DND-41 (cell line): ENCODE measurements at regions not wholly inside any gene's neighbourhood (a gene's known extent, or its start where the extent isn't known, plus 50 kb on each side); places are given as distances from the start of the nearest gene placed in this dataset.

Experiments used
- ATAC-seq: fragments of 200-7000 bp; cut with Tn5 transposase; 3 replicates; pipeline ENCODE4 v1.9.1; 2021; ENCODE audit warnings: low read depth; ENCODE audit not compliant: insufficient read depth
- DNase-seq: peaks from one replicate; pipeline ENCODE4 v3.0.0-alpha.2; 2020
- H2AFZ ChIP-seq: 2 replicates; pipeline ENCODE4 v1.6.0; 2012; ENCODE audit warnings: low read depth, low read length
- H3K27ac ChIP-seq: 2 replicates; pipeline ENCODE4 v1.5.1; 2012; ENCODE audit warnings: low read length, inconsistent platforms
- H3K27me3 ChIP-seq: fragments of 200-600 bp; sonication (generic); 2 replicates; pipeline ENCODE4 v1.6.0; 2012; ENCODE audit warnings: low read length, mild to moderate bottlenecking, inconsistent platforms; ENCODE audit not compliant: insufficient read depth, poor library complexity
- H3K36me3 ChIP-seq: 2 replicates; pipeline ENCODE4 v1.5.1; 2012; ENCODE audit warnings: low read length, inconsistent platforms; ENCODE audit not compliant: insufficient read depth
- H3K4me1 ChIP-seq: 2 replicates; pipeline ENCODE4 v1.5.1; 2012; ENCODE audit warnings: mild to moderate bottlenecking, low read length; ENCODE audit not compliant: insufficient read depth
- H3K4me2 ChIP-seq: 2 replicates; pipeline ENCODE4 v1.6.0; 2012; ENCODE audit warnings: mild to moderate bottlenecking, moderate library complexity, low read length, inconsistent platforms; ENCODE audit not compliant: insufficient read depth
- H3K4me3 ChIP-seq, 2 experiments: fragments of 200-600 bp in 1 of 2; shearing (Covaris generic) in 1 of 2; 2 replicates each; pipeline ENCODE4 v1.5.1; 2012 to 2016; ENCODE audit warnings: inconsistent platforms in 2 of 2, low read length in 2 of 2, mild to moderate bottlenecking in 2 of 2, low read depth in 1 of 2, moderate library complexity in 1 of 2
- H3K79me2 ChIP-seq: 2 replicates; pipeline ENCODE4 v1.6.0; 2012; ENCODE audit warnings: low read length, inconsistent platforms; ENCODE audit not compliant: insufficient read depth
- H3K9ac ChIP-seq: 2 replicates; pipeline ENCODE4 v1.6.0; 2012; ENCODE audit warnings: low read depth, mild to moderate bottlenecking, inconsistent platforms, low read length, moderate library complexity
- H3K9me3 ChIP-seq: 2 replicates; pipeline ENCODE4 v1.5.1; 2012; ENCODE audit warnings: low read length, moderate library complexity, mild to moderate bottlenecking, inconsistent platforms; ENCODE audit not compliant: insufficient read depth, severe bottlenecking
- H4K20me1 ChIP-seq: 2 replicates; pipeline ENCODE4 v1.6.0; 2012; ENCODE audit warnings: low read length; ENCODE audit not compliant: insufficient read depth
- EZH2 ChIP-seq: IDR thresholded peaks from 3 replicates; pipeline ENCODE4 v1.6.1; 2012; ENCODE audit warnings: borderline replicate concordance, low read depth, mild to moderate bottlenecking, moderate library complexity, low read length, inconsistent platforms; ENCODE audit not compliant: severe bottlenecking
- TF ChIP-seq, protein P1 (sequence below): IDR thresholded peaks from 2 replicates; pipeline ENCODE4 v1.5.1; 2012; ENCODE audit warnings: borderline replicate concordance, low read length, moderate library complexity, mild to moderate bottlenecking; ENCODE audit not compliant: poor library complexity, severe bottlenecking; ENCODE audit errors: extremely low read depth

DNA sequence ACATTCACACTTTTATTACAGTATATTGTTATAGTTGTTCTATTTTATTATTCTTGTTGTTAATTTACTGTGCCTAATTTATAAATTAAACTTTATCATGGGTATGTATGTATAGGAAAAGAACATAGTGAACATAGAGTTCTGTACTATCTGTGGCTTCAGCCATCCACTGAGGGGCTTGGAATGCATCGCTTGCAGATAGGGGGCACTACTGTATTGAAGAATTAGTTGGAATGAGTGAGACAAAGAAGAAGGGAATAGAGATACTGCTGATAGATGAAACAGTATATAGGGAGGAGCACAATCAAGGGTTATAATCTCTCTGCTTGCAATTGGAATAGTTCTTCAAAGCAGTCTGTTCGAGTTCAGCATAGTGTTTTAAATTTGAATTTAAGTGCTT, 432.2 kb downstream of the RAB38 start:
- Histone ChIP-seq H3K4me2 (no peak overlapping the region), H3K36me3 (no peaks in the 10 kb centered on the region), H2AFZ (no peak overlapping the region), H3K27ac (no peak overlapping the region), H4K20me1 (no peaks in the 10 kb centered on the region), H3K79me2 (no peaks in the 10 kb centered on the region), H3K4me1 (no peaks in the 10 kb centered on the region), H3K9ac (no peak overlapping the region), H3K9me3 (no peaks in the 10 kb centered on the region), H3K27me3 (no peaks in the 10 kb centered on the region), H3K4me3 (no peak overlapping the region)
- 0 out of 3 replicates have a peak, but pooled peaks have one; percentile 49 for ATAC-seq
- TF ChIP-seq, protein P1, sequence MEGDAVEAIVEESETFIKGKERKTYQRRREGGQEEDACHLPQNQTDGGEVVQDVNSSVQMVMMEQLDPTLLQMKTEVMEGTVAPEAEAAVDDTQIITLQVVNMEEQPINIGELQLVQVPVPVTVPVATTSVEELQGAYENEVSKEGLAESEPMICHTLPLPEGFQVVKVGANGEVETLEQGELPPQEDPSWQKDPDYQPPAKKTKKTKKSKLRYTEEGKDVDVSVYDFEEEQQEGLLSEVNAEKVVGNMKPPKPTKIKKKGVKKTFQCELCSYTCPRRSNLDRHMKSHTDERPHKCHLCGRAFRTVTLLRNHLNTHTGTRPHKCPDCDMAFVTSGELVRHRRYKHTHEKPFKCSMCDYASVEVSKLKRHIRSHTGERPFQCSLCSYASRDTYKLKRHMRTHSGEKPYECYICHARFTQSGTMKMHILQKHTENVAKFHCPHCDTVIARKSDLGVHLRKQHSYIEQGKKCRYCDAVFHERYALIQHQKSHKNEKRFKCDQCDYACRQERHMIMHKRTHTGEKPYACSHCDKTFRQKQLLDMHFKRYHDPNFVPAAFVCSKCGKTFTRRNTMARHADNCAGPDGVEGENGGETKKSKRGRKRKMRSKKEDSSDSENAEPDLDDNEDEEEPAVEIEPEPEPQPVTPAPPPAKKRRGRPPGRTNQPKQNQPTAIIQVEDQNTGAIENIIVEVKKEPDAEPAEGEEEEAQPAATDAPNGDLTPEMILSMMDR = peak; percentile 47
- TF ChIP-seq EZH2 = no peak
- no peak for DNase-seq

DNA sequence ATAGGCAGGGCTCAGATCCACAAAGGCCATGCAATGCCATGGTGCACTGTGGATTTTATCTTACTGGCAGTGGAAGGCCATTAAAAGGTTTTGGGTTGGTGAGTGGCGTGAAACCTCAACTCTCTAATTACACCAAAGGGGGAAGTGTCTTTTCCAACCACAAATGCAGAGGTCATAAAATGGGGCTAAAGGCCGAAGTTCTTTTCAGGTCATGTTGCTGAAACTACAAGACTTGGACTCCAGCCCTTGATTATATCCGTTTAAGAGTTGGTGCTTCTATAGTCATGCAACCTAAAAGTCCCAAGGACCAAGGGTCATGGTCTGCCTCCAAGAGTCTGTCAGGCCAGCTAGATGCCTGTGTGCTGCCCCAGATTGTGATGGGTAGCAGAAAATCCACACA, 434.3 kb downstream of the RAB38 start:
- Histone ChIP-seq H3K9ac (no peak overlapping the region), H3K4me1 (no peaks in the 10 kb centered on the region)
- DNase-seq = no peak

DNA sequence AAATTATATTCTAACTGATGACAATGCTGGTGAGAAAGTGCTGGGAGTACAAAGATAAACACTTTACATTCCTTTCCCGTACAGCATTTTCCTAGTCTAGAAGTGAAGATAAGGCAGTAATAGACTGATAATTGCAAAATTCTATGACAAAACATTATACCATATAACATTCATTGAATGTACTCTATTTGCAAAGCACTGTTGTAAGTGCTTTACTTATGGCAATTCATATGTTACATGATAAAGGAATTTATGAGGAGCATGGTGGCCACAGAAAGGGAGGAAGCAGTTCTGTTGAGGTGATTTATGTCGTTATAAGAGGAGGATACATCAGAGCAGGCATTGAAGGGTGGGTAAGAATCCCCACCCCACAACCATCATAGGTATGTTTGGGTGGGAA, 434.8 kb downstream of the RAB38 start:
- Histone ChIP-seq H3K27me3 (no peaks in the 10 kb centered on the region), H3K4me2 (no peak overlapping the region), H2AFZ (no peak overlapping the region), H3K4me1 (no peaks in the 10 kb centered on the region), H3K4me3 (no peak overlapping the region), H4K20me1 (no peaks in the 10 kb centered on the region), H3K36me3 (no peaks in the 10 kb centered on the region), H3K9me3 (no peaks in the 10 kb centered on the region), H3K9ac (no peak overlapping the region), H3K79me2 (no peaks in the 10 kb centered on the region), H3K27ac (no peak overlapping the region)
- ATAC-seq (no peak), DNase-seq (no peak)
- TF ChIP-seq, protein P1 = no peak
- no peak for TF ChIP-seq EZH2

More for the DNA sequence above, 434.3 kb downstream of the RAB38 start:
- H3K4me2 ChIP-seq = no peak overlapping the region
- no peak overlapping the region for H3K4me3 ChIP-seq
- H4K20me1 ChIP-seq = no peaks in the 10 kb centered on the region
- H3K27me3 ChIP-seq = no peaks in the 10 kb centered on the region
- no peak for ATAC-seq
- TF ChIP-seq, protein P1 = no peak
- no peak for TF ChIP-seq EZH2
- no peaks in the 10 kb centered on the region for H3K36me3 ChIP-seq
- H3K79me2 ChIP-seq = no peaks in the 10 kb centered on the region
- no peak overlapping the region for H3K27ac ChIP-seq
- no peak overlapping the region for H2AFZ ChIP-seq
- no peaks in the 10 kb centered on the region for H3K9me3 ChIP-seq

DNA sequence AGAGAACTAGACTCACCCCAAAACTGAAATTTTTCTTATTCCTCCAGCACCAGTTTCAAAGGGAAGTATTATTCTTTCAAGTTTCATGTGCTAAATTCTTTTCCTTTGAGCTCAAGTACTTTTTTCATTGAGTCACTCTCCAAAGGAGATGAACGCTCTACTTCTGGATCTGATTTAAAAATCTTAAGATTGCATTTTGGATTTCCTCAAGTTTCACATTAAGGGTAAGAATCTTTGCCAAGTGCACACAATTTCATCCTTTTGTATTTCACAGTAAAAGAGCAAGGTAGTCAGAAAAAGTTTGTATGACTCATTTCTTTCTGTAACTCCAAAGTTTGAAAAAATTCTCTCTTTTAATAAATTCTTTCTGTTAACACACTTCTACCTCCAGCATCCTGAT, 435.5 kb downstream of the RAB38 start:
- Histone ChIP-seq H3K4me1 (no peaks in the 10 kb centered on the region), H3K9ac (no peak overlapping the region), H3K27me3 (no peaks in the 10 kb centered on the region), H3K36me3 (no peaks in the 10 kb centered on the region), H3K4me3 (no peak overlapping the region), H3K9me3 (no peaks in the 10 kb centered on the region), H3K79me2 (no peaks in the 10 kb centered on the region), H3K27ac (no peak overlapping the region), H3K4me2 (no peak overlapping the region), H4K20me1 (no peaks in the 10 kb centered on the region), H2AFZ (no peak overlapping the region)
- ATAC-seq (no peak), DNase-seq (no peak)
- TF ChIP-seq EZH2 = no peak
- TF ChIP-seq, protein P1 = no peak
